A673 (cell line): ENCODE measurements at regions not wholly inside any gene's neighbourhood (a gene's known extent, or its start where the extent isn't known, plus 50 kb on each side); places are given as distances from the start of the nearest gene placed in this dataset.

Experiments
- BruUV-seq: library from RNA; stranded (reverse); fragments of 400-500 nt; replicated peaks from 2 replicates; lab custom pipeline; 2021; lab: Mats Ljungman, UMichigan
- CTCF ChIA-PET: fragments of 300-600 bp; sonication (Branson Sonifier 250); formaldehyde crosslinking; loops from one replicate; lab custom pipeline; 2022; ENCODE audit warnings: antibody characterized with exemption; lab: Charles Lee
- POLR2A ChIA-PET: fragments of 300-600 bp; sonication (Branson Sonifier 250); formaldehyde crosslinking; loops from one replicate; lab custom pipeline; 2022; ENCODE audit warnings: antibody characterized with exemption; ENCODE audit not compliant: low non-redundant PET; lab: Charles Lee
- DNase-seq: peaks from one replicate; pipeline ENCODE4 v3.0.0-alpha.2; 2015; ENCODE audit warnings: low spot score
- H3K27ac ChIP-seq: fragments of 200-600 bp; sonication (generic); 2 replicates; pipeline ENCODE4 v1.5.1; 2016; ENCODE audit warnings: mixed run types, low read depth, mild to moderate bottlenecking, mixed read lengths, antibody characterized with exemption, low read length; ENCODE audit not compliant: poor library complexity, severe bottlenecking
- H3K27me3 ChIP-seq: fragments of 200-600 bp; sonication (generic); replicated peaks from 2 replicates; pipeline ENCODE4 v1.6.1; 2017; ENCODE audit warnings: mixed run types, low read depth, mild to moderate bottlenecking, mixed read lengths, antibody characterized with exemption, low read length; ENCODE audit not compliant: insufficient read depth, poor library complexity
- H3K36me3 ChIP-seq: fragments of 200-600 bp; sonication (generic); 2 replicates; pipeline ENCODE4 v1.6.1; 2016; ENCODE audit warnings: mixed run types, mild to moderate bottlenecking, mixed read lengths, antibody characterized with exemption, low read length; ENCODE audit not compliant: insufficient read depth, poor library complexity, severe bottlenecking
- H3K4me1 ChIP-seq: fragments of 200-600 bp; sonication (generic); 2 replicates; pipeline ENCODE4 v1.6.1; 2017; ENCODE audit warnings: mixed run types, mild to moderate bottlenecking, mixed read lengths, antibody characterized with exemption, low read length; ENCODE audit not compliant: insufficient read depth, poor library complexity, severe bottlenecking
- H3K4me3 ChIP-seq: fragments of 200-600 bp; sonication (generic); 2 replicates; pipeline ENCODE4 v1.5.1; 2016; ENCODE audit warnings: low read depth, mixed run types, mild to moderate bottlenecking, mixed read lengths, low read length; ENCODE audit not compliant: poor library complexity, severe bottlenecking
- H3K9me3 ChIP-seq: fragments of 200-600 bp; sonication (generic); 2 replicates; pipeline ENCODE4 v1.6.1; 2016; ENCODE audit warnings: mixed run types, low read depth, mild to moderate bottlenecking, mixed read lengths, antibody characterized with exemption, low read length; ENCODE audit not compliant: poor library complexity, severe bottlenecking
- CTCF ChIP-seq: fragments of 300-800, 200-600 bp; sonication (generic); conservative IDR thresholded peaks from 2 replicates; pipeline ENCODE4 v1.5.1; 2017; ENCODE audit warnings: low read depth, mild to moderate bottlenecking, antibody characterized with exemption, low read length, moderate library complexity, mixed read lengths
- EZH2 ChIP-seq: fragments of 200-600 bp; sonication (generic); IDR thresholded peaks from 2 replicates; pipeline ENCODE4 v1.6.1; 2017; ENCODE audit warnings: borderline replicate concordance, low read depth, mild to moderate bottlenecking, mixed read lengths, antibody characterized with exemption, low read length; ENCODE audit not compliant: poor library complexity, severe bottlenecking
- intact Hi-C: fragments of 100-400 bp; cut with micrococcal nuclease; formaldehyde crosslinking; loops from one replicate; pipeline ENCODE4 v1.10.0; 2022; ENCODE audit not compliant: unreplicated experiment

- Histone ChIP-seq H3K36me3 (no peaks in the 10 kb centered on the region), H3K27ac (no peak overlapping the region), H3K4me1 (no peaks in the 10 kb centered on the region), H3K4me3 (no peak overlapping the region), H3K27me3 (no peaks in the 10 kb centered on the region), H3K9me3 (no peaks in the 10 kb centered on the region)
- BruUV-seq = no TSS peak
- DNase-seq = peak; percentile 13
- POLR2A ChIA-PET = no interaction called here
- intact Hi-C loops = no loop called here
- TF ChIP-seq CTCF = no peak
- TF ChIP-seq EZH2 = no peak
- CTCF ChIA-PET = no interaction called here
Measured at GRCh38 chr12:58720421-58720820, 199.9 kb downstream of the LRIG3 start.

- Histone ChIP-seq H3K36me3 (no peaks in the 10 kb centered on the region), H3K9me3 (no peaks in the 10 kb centered on the region), H3K27ac (no peak overlapping the region), H3K27me3 (no peaks in the 10 kb centered on the region), H3K4me1 (peaks cover 4% of the 10 kb centered on the region), H3K4me3 (no peak overlapping the region)
- BruUV-seq = no TSS peak
- CTCF ChIA-PET = no interaction called here
- DNase-seq = no peak
- intact Hi-C loops = no loop called here
- POLR2A ChIA-PET = no interaction called here
- no peak for TF ChIP-seq CTCF
Measured at GRCh38 chr12:58725400-58726105, 194.8 kb downstream of the LRIG3 start.

GRCh38 chr12:58727521-58727920 lies 192.8 kb downstream of the LRIG3 start:
- intact Hi-C loops = no loop called here
- H3K4me1 ChIP-seq = peaks cover 4% of the 10 kb centered on the region
- ChIA-PET CTCF (no interaction called here), POLR2A (interaction anchor here (0.6 kb wide), 1 partner anchor 94 kb away, joined by 3 read pairs; no protein-coding TSS in a partner anchor)
- no peaks in the 10 kb centered on the region for H3K36me3 ChIP-seq
- no peaks in the 10 kb centered on the region for H3K9me3 ChIP-seq
- TF ChIP-seq EZH2 = no peak
- TF ChIP-seq CTCF = no peak
- DNase-seq = peak; percentile 41
- no peaks in the 10 kb centered on the region for H3K27me3 ChIP-seq
- no peak overlapping the region for H3K4me3 ChIP-seq
- H3K27ac ChIP-seq = no peak overlapping the region
- no TSS peak for BruUV-seq
